ENCODE measurements at regions not wholly inside any gene's neighbourhood (a gene's known extent, or its start where the extent isn't known, plus 50 kb on each side); places are given as distances from the start of the nearest gene placed in this dataset.
"Not testable (repeated sequence)": the region's sequence is repeated elsewhere in the genome, so short reads cannot be mapped to it uniquely, and the experiment has no call there.

DNA sequence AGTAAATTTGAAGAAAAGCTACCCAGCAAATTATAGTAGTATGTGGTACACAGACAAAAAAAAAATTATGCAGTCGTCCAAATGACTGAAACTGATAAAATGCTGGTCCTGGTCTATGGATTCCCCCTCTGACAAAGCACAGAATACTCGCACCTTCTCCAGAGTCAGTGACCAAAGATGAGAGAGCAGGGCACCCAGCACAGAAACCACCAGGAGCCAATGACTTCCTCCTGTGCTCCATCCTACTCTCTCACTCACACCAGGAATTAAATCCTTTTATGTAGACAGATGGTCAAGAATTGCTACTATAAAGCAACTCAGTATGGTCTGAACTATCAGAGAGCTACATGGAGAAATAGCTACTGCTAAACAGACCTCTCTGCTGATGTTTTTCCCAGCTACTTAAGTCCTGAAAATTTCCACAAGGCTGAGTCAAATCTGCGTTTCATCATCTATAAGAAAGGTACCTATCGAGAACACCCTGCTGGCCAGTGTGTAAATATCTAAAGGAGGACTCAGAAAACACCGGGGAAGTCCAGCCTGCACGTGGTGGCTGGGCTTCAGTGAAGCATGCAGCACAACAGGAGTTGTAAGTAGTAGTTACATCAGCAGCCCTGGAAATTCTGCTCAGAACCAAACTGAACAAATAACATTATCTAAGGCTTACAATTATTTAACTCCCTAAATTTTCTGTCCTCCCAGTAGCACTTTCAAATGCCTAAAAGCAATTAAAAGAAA is 118.1 kb upstream of the OR4F16 start:
- H3K27me3 ChIP-seq (ENCODE audit: insufficient read depth, low read length, poor library complexity, severe bottlenecking); H3K9ac ChIP-seq (ENCODE audit: low read depth, low read length, poor library complexity, severe bottlenecking); H3K4me2 ChIP-seq (ENCODE audit: low read depth, low read length, poor library complexity, severe bottlenecking); H3K9me3 ChIP-seq (ENCODE audit: insufficient read depth, low read depth, low read length); H2AFZ ChIP-seq (ENCODE audit: low read length); H3K4me1 ChIP-seq (ENCODE audit: insufficient read depth, low read length, poor library complexity, severe bottlenecking); H4K20me1 ChIP-seq (ENCODE audit: insufficient read depth, low read length, poor library complexity, severe bottlenecking); H3K4me3 ChIP-seq (ENCODE audit: low read length, poor library complexity, severe bottlenecking); H3F3A ChIP-seq (ENCODE audit: low read depth); H3K9me2 ChIP-seq (replicated peaks; ENCODE audit: low read depth, low read length); H3K79me2 ChIP-seq (ENCODE audit: insufficient read depth, low read length); H3K36me3 ChIP-seq (ENCODE audit: insufficient read depth, low read length): not testable (repeated sequence)

DNA sequence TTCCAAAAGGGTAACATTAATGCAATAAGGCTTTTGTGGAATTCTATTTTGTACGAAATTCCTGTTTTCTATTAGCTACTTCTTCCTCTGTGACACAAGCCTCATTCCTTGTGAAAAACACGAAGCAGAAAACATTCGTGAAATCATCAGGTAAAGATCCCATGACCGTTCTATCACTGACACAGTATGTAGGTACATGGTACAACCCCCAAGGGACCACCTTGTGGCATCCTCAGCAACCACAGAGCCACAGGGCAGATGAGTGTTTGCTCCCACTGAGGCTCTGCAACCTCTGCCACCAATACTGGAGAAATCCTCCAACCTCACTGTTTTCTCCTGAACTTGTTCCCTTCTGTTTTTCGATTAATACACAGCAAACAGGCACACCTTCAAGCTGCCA is 118.4 kb upstream of the SAMD11 start:
- H3K4me1 ChIP-seq (ENCODE audit: insufficient read depth, low read length, poor library complexity, severe bottlenecking); H3F3A ChIP-seq (ENCODE audit: low read depth); H3K9me3 ChIP-seq (ENCODE audit: insufficient read depth, low read depth, low read length); H3K9me2 ChIP-seq (replicated peaks; ENCODE audit: low read depth, low read length); H2AFZ ChIP-seq (ENCODE audit: low read length); H3K36me3 ChIP-seq (ENCODE audit: insufficient read depth, low read length); H3K4me3 ChIP-seq (ENCODE audit: low read length, poor library complexity, severe bottlenecking); H3K4me2 ChIP-seq (ENCODE audit: low read depth, low read length, poor library complexity, severe bottlenecking); H4K20me1 ChIP-seq (ENCODE audit: insufficient read depth, low read length, poor library complexity, severe bottlenecking); H3K79me2 ChIP-seq (ENCODE audit: insufficient read depth, low read length); H3K27me3 ChIP-seq (ENCODE audit: insufficient read depth, low read length, poor library complexity, severe bottlenecking); H3K9ac ChIP-seq (ENCODE audit: low read depth, low read length, poor library complexity, severe bottlenecking): not testable (repeated sequence)

DNA sequence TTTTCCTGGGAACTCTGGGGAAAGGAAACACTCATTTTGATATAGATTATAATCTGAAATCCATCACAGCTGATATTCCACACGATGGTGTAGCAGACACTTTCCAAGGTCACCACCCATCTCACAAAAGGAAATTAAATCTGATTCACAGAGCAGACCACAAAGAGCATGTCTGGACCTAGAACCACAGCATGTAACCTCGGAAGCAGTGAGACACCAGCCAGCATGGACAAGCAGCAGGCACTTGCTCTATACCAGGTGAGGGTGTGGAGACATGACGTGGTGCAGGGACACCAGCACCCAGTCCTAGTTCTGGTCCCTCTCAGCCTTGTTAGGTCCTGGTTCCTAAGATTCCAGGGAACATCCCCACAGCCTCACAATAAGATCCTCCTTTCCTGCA is 116.7 kb upstream of the SAMD11 start:
- H3K27me3 ChIP-seq (ENCODE audit: insufficient read depth, low read length, poor library complexity, severe bottlenecking); H3K9me3 ChIP-seq (ENCODE audit: insufficient read depth, low read depth, low read length); H3K4me3 ChIP-seq (ENCODE audit: low read length, poor library complexity, severe bottlenecking); H4K20me1 ChIP-seq (ENCODE audit: insufficient read depth, low read length, poor library complexity, severe bottlenecking); H3K4me2 ChIP-seq (ENCODE audit: low read depth, low read length, poor library complexity, severe bottlenecking); H3K9me2 ChIP-seq (replicated peaks; ENCODE audit: low read depth, low read length); H3K4me1 ChIP-seq (ENCODE audit: insufficient read depth, low read length, poor library complexity, severe bottlenecking); H3K79me2 ChIP-seq (ENCODE audit: insufficient read depth, low read length); H3K9ac ChIP-seq (ENCODE audit: low read depth, low read length, poor library complexity, severe bottlenecking); H3F3A ChIP-seq (ENCODE audit: low read depth); H2AFZ ChIP-seq (ENCODE audit: low read length); H3K36me3 ChIP-seq (ENCODE audit: insufficient read depth, low read length): not testable (repeated sequence)

DNA sequence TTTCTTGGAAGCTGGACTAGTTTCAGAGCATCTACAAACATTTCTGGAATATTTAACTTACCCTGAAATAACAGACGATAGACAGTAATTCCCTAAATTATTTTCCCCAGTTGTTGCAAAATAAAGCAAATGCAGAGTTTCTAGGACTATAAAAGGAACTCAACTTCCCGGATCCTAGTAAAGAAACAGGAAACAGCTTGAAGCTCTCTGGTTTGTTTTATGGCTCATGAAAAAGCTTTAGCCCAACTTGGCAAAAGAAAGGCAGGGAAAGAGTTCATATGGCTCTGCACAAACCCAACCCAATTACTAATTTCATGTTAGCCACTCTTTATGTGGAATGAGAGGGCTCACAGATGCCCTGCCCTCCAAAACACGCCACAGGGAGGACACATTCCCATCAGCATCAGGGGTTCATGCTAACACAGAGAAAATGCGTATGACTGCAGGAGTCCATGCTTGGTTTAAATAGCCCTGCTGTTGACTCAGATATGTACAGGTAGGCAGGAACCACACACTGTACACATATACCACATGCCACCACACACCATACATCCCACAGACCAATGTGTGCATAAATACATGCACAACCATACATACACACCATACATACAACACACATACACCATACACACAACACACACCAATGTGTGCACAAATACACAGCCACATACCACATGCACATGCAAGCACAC is 115.9 kb upstream of the SAMD11 start:
- H3F3A ChIP-seq (ENCODE audit: low read depth); H3K9ac ChIP-seq (ENCODE audit: low read depth, low read length, poor library complexity, severe bottlenecking); H4K20me1 ChIP-seq (ENCODE audit: insufficient read depth, low read length, poor library complexity, severe bottlenecking); H3K4me1 ChIP-seq (ENCODE audit: insufficient read depth, low read length, poor library complexity, severe bottlenecking); H3K9me2 ChIP-seq (replicated peaks; ENCODE audit: low read depth, low read length); H3K4me3 ChIP-seq (ENCODE audit: low read length, poor library complexity, severe bottlenecking); H3K27me3 ChIP-seq (ENCODE audit: insufficient read depth, low read length, poor library complexity, severe bottlenecking); H3K36me3 ChIP-seq (ENCODE audit: insufficient read depth, low read length); H2AFZ ChIP-seq (ENCODE audit: low read length); H3K9me3 ChIP-seq (ENCODE audit: insufficient read depth, low read depth, low read length); H3K79me2 ChIP-seq (ENCODE audit: insufficient read depth, low read length); H3K4me2 ChIP-seq (ENCODE audit: low read depth, low read length, poor library complexity, severe bottlenecking): not testable (repeated sequence)

DNA sequence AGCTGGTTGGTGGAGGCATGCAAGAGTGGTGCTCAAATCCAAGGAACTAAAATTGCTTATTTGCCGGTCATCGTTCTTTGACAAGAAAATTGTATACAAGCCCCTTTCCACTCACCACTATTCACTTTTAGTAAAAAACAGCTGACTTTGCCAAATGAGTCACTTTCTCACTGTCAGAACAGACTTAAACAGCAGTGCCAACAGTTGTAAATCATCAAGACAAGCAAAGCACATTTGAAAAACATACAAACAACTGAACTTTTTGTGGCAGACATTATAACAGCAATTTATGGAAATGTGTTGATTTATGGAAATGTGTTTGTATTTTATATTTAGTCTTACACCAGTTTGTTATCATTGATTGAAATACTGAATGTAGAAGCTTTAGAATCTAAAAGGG is 112.8 kb upstream of the SAMD11 start:
- not testable (repeated sequence) for H3K27me3 ChIP-seq (ENCODE audit: insufficient read depth, low read length, poor library complexity, severe bottlenecking)

DNA sequence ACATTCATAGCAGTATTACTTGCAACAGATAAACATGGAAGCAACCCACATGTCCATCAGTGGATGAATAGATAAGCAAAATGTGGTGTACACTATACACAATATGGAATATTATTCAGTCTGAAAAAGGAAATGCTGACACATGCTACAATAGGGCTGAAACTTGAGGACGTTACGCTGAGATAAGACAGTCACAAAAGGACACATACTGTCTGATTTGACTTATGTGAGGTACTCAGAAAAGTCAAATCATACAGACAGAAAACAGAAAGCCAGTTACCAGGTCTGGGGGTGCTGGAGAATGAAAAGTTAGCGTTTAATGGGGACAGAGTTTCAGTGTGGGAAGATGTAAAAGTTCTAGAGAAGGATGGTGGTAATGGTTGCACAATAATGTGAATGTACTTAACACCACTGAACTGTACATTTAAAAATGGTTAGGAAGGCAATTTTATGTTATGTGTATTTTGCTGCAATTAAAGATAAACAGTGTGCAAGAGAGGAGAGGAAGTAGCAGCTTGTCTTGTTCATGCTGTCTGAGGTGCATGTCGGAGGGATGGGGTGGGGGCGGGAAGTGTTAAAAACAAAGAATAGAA is 111.1 kb upstream of the SAMD11 start:
- not testable (repeated sequence) for H2AFZ ChIP-seq (ENCODE audit: low read length); H3F3A ChIP-seq (ENCODE audit: low read depth); H3K36me3 ChIP-seq (ENCODE audit: insufficient read depth, low read length); H4K20me1 ChIP-seq (ENCODE audit: insufficient read depth, low read length, poor library complexity, severe bottlenecking); H3K79me2 ChIP-seq (ENCODE audit: insufficient read depth, low read length); H3K9ac ChIP-seq (ENCODE audit: low read depth, low read length, poor library complexity, severe bottlenecking); H3K27me3 ChIP-seq (ENCODE audit: insufficient read depth, low read length, poor library complexity, severe bottlenecking); H3K9me2 ChIP-seq (replicated peaks; ENCODE audit: low read depth, low read length); H3K4me1 ChIP-seq (ENCODE audit: insufficient read depth, low read length, poor library complexity, severe bottlenecking); H3K4me3 ChIP-seq (ENCODE audit: low read length, poor library complexity, severe bottlenecking); H3K4me2 ChIP-seq (ENCODE audit: low read depth, low read length, poor library complexity, severe bottlenecking); H3K9me3 ChIP-seq (ENCODE audit: insufficient read depth, low read depth, low read length)

More for the DNA sequence above, 112.8 kb upstream of the SAMD11 start:
- not testable (repeated sequence) for H3K4me3 ChIP-seq (ENCODE audit: low read length, poor library complexity, severe bottlenecking); H3K4me2 ChIP-seq (ENCODE audit: low read depth, low read length, poor library complexity, severe bottlenecking); H3K4me1 ChIP-seq (ENCODE audit: insufficient read depth, low read length, poor library complexity, severe bottlenecking); H3K36me3 ChIP-seq (ENCODE audit: insufficient read depth, low read length); H3K9me3 ChIP-seq (ENCODE audit: insufficient read depth, low read depth, low read length); H3F3A ChIP-seq (ENCODE audit: low read depth); H4K20me1 ChIP-seq (ENCODE audit: insufficient read depth, low read length, poor library complexity, severe bottlenecking); H2AFZ ChIP-seq (ENCODE audit: low read length); H3K9ac ChIP-seq (ENCODE audit: low read depth, low read length, poor library complexity, severe bottlenecking); H3K79me2 ChIP-seq (ENCODE audit: insufficient read depth, low read length); H3K9me2 ChIP-seq (replicated peaks; ENCODE audit: low read depth, low read length)

DNA sequence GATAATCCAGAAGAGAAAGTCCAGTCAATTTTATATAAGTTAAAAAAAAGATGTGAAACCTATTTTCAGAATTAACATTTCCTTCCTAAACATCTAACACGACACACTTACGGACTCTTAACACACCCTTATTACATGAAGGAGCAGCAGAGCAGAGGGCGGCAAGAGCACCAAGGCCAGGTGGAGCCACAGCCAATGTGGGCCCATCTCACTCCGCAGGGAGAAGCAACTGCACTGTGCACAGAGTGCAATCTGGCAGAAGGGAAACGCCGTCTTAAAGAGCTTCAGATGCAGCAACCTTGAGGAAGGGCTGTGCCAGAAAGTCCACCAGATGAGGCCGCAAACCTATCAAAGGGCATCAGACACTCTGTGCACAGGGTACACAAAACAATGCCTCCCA is 109.2 kb upstream of the SAMD11 start:
- not testable (repeated sequence) for H3K4me2 ChIP-seq (ENCODE audit: low read depth, low read length, poor library complexity, severe bottlenecking); H3K36me3 ChIP-seq (ENCODE audit: insufficient read depth, low read length); H3K79me2 ChIP-seq (ENCODE audit: insufficient read depth, low read length); H2AFZ ChIP-seq (ENCODE audit: low read length); H4K20me1 ChIP-seq (ENCODE audit: insufficient read depth, low read length, poor library complexity, severe bottlenecking); H3K4me1 ChIP-seq (ENCODE audit: insufficient read depth, low read length, poor library complexity, severe bottlenecking); H3K4me3 ChIP-seq (ENCODE audit: low read length, poor library complexity, severe bottlenecking); H3F3A ChIP-seq (ENCODE audit: low read depth); H3K9ac ChIP-seq (ENCODE audit: low read depth, low read length, poor library complexity, severe bottlenecking); H3K27me3 ChIP-seq (ENCODE audit: insufficient read depth, low read length, poor library complexity, severe bottlenecking); H3K9me3 ChIP-seq (ENCODE audit: insufficient read depth, low read depth, low read length); H3K9me2 ChIP-seq (replicated peaks; ENCODE audit: low read depth, low read length)

Data from Loucy (cell line).